ENCODE measurements at regions not wholly inside any gene's neighbourhood (a gene's known extent, or its start where the extent isn't known, plus 50 kb on each side); places are given as distances from the start of the nearest gene placed in this dataset.
"Not testable (repeated sequence)": the region's sequence is repeated elsewhere in the genome, so short reads cannot be mapped to it uniquely, and the experiment has no call there.

- H3K4me3 Mint-ChIP-seq; H3K4me1 ChIP-seq; H3K27me3 ChIP-seq; H3K9me3 Mint-ChIP-seq; H3K9ac ChIP-seq; H3K79me2 ChIP-seq (ENCODE audit: low read depth); H3K36me3 ChIP-seq; H3K4me2 ChIP-seq; DNase-seq (ENCODE audit: low spot score); H3K27me3 Mint-ChIP-seq (ENCODE audit: insufficient read depth, low read depth); H2AFZ ChIP-seq (replicated peaks); H4K20me1 ChIP-seq (ENCODE audit: low read depth); H3K4me3 ChIP-seq; H3K27ac ChIP-seq; H3K4me1 Mint-ChIP-seq; H3K27ac Mint-ChIP-seq; H3K36me3 Mint-ChIP-seq; H3K9me3 ChIP-seq (ENCODE audit: low read depth); H3F3A ChIP-seq (ENCODE audit: low read depth): not testable (repeated sequence)
Observed at GRCh38 chr10:77740396-77740795, 102.8 kb upstream of the KCNMA1 start.

- H3K79me2 ChIP-seq (ENCODE audit: low read depth), result no peaks in the 10 kb centered on the region
- Mint-ChIP-seq H3K4me3 (no peak overlapping the region), H3K9me3 (peaks cover 3% of the 10 kb centered on the region), H3K4me1 (no peaks in the 10 kb centered on the region), H3K36me3 (no peaks in the 10 kb centered on the region), H3K27ac (no peak overlapping the region), H3K27me3 (ENCODE audit: insufficient read depth, low read depth) (no peaks in the 10 kb centered on the region)
- no peak overlapping the region for H3K9ac ChIP-seq
- H2AFZ ChIP-seq (replicated peaks), result no peak overlapping the region
- no peak overlapping the region for H3K27ac ChIP-seq
- no peaks in the 10 kb centered on the region for H3K4me1 ChIP-seq
- H3K27me3 ChIP-seq, result no peaks in the 10 kb centered on the region
- no peak for DNase-seq (ENCODE audit: low spot score)
- no peaks in the 10 kb centered on the region for H4K20me1 ChIP-seq (ENCODE audit: low read depth)
- H3K9me3 ChIP-seq (ENCODE audit: low read depth), result no peaks in the 10 kb centered on the region
- no peak overlapping the region for H3K4me3 ChIP-seq
- no peaks in the 10 kb centered on the region for H3K36me3 ChIP-seq
- TF ChIP-seq EZH2 (IDR thresholded peaks at IDR 0.05) (no peak), EZH2phosphoT487 (IDR thresholded peaks at IDR 0.05) (no peak)
- TF ChIP-seq, protein P1, sequence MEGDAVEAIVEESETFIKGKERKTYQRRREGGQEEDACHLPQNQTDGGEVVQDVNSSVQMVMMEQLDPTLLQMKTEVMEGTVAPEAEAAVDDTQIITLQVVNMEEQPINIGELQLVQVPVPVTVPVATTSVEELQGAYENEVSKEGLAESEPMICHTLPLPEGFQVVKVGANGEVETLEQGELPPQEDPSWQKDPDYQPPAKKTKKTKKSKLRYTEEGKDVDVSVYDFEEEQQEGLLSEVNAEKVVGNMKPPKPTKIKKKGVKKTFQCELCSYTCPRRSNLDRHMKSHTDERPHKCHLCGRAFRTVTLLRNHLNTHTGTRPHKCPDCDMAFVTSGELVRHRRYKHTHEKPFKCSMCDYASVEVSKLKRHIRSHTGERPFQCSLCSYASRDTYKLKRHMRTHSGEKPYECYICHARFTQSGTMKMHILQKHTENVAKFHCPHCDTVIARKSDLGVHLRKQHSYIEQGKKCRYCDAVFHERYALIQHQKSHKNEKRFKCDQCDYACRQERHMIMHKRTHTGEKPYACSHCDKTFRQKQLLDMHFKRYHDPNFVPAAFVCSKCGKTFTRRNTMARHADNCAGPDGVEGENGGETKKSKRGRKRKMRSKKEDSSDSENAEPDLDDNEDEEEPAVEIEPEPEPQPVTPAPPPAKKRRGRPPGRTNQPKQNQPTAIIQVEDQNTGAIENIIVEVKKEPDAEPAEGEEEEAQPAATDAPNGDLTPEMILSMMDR (IDR thresholded peaks at IDR 0.05), result no peak
- H3K4me2 ChIP-seq, result no peak overlapping the region
- no peaks in the 10 kb centered on the region for H3F3A ChIP-seq (ENCODE audit: low read depth)
Observed at GRCh38 chr10:77738496-77739158, 101.0 kb upstream of the KCNMA1 start.

- H3K36me3 Mint-ChIP-seq, result no peaks in the 10 kb centered on the region
- no peaks in the 10 kb centered on the region for H3K36me3 ChIP-seq
- peaks cover 3% of the 10 kb centered on the region for H3K9me3 Mint-ChIP-seq
- no peak overlapping the region for H2AFZ ChIP-seq (replicated peaks)
- no peaks in the 10 kb centered on the region for H3K79me2 ChIP-seq (ENCODE audit: low read depth)
- H3K27ac ChIP-seq, result no peak overlapping the region
- H3K4me1 ChIP-seq, result no peaks in the 10 kb centered on the region
- H4K20me1 ChIP-seq (ENCODE audit: low read depth), result no peaks in the 10 kb centered on the region
- H3K9ac ChIP-seq, result no peak overlapping the region
- no peak overlapping the region for H3K4me3 ChIP-seq
- TF ChIP-seq EZH2 (IDR thresholded peaks at IDR 0.05) (no peak), EZH2phosphoT487 (IDR thresholded peaks at IDR 0.05) (no peak)
- TF ChIP-seq, protein P1 (IDR thresholded peaks at IDR 0.05), result no peak
- H3K27me3 ChIP-seq, result no peaks in the 10 kb centered on the region
- no peaks in the 10 kb centered on the region for H3F3A ChIP-seq (ENCODE audit: low read depth)
- H3K27me3 Mint-ChIP-seq (ENCODE audit: insufficient read depth, low read depth), result no peaks in the 10 kb centered on the region
- H3K4me2 ChIP-seq, result no peak overlapping the region
- no peak overlapping the region for H3K27ac Mint-ChIP-seq
- no peak overlapping the region for H3K4me3 Mint-ChIP-seq
- no peak for DNase-seq (ENCODE audit: low spot score)
- H3K9me3 ChIP-seq (ENCODE audit: low read depth), result no peaks in the 10 kb centered on the region
- H3K4me1 Mint-ChIP-seq, result no peaks in the 10 kb centered on the region
Observed at GRCh38 chr10:77737608-77738007, 100.0 kb upstream of the KCNMA1 start.

- H3K36me3 Mint-ChIP-seq; H3K79me2 ChIP-seq (ENCODE audit: low read depth); H3K27ac ChIP-seq; H3K36me3 ChIP-seq; H3K4me3 Mint-ChIP-seq; H3K4me3 ChIP-seq; H3K27ac Mint-ChIP-seq; H3K27me3 ChIP-seq; H3K4me2 ChIP-seq; H3F3A ChIP-seq (ENCODE audit: low read depth); H3K4me1 Mint-ChIP-seq; H4K20me1 ChIP-seq (ENCODE audit: low read depth); H3K27me3 Mint-ChIP-seq (ENCODE audit: insufficient read depth, low read depth); DNase-seq (ENCODE audit: low spot score); H3K9me3 ChIP-seq (ENCODE audit: low read depth); H2AFZ ChIP-seq (replicated peaks); H3K4me1 ChIP-seq; H3K9me3 Mint-ChIP-seq; H3K9ac ChIP-seq: not testable (repeated sequence)
Observed at GRCh38 chr10:77735136-77735535, 97.5 kb upstream of the KCNMA1 start.

Measured in neural progenitor cell (in vitro differentiated cells).